Adrenal gland (tissue), 9 donors: ENCODE measurements at regions not wholly inside any gene's neighbourhood (a gene's known extent, or its start where the extent isn't known, plus 50 kb on each side); places are given as distances from the start of the nearest gene placed in this dataset.

ENCODE experiments used
- DNase-seq, 7 donors: peaks; one replicate each; pipeline ENCODE4 v3.0.0-alpha.2; 2019 to 2020
- H3K27ac ChIP-seq, 5 donors: fragments of 200-600 bp; sonication (generic) in 4 of 5; 1 replicate in 3 of 5; 2 replicates in 2 of 5; pipeline versions ENCODE4 v1.5.1 to v1.8.0; 2016 to 2020; ENCODE audit warnings: mild to moderate bottlenecking in 1 of 5
- H3K27me3 ChIP-seq: fragments of 200-600 bp; 2 replicates; pipeline ENCODE4 v1.8.0; 2021
- H3K36me3 ChIP-seq, 2 donors: fragments of 200-600 bp; replicated peaks in 1 of 2; 1 replicate in 1 of 2; 2 replicates in 1 of 2; pipeline versions ENCODE4 v1.5.1 to v1.8.0; 2018 to 2022
- H3K4me1 ChIP-seq, 2 donors: fragments of 200-600 bp; replicated peaks in 1 of 2; 1 replicate in 1 of 2; 2 replicates in 1 of 2; pipeline versions ENCODE4 v1.5.1 to v1.8.0; 2018 to 2021
- H3K4me3 ChIP-seq, 4 donors: fragments of 200-600 bp; sonication (generic) in 3 of 4; one replicate each; pipeline ENCODE4 v1.5.1; 2016 to 2018
- H3K9me3 ChIP-seq, 3 donors: fragments of 200-600 bp; sonication (generic) in 1 of 3; replicated peaks in 1 of 3; 1 replicate in 2 of 3; 2 replicates in 1 of 3; pipeline versions ENCODE4 v1.5.1 to v1.8.0; 2016 to 2021
- POLR2A ChIP-seq, 2 donors: fragments of 450-650 bp; IDR thresholded peaks; one replicate each; pipeline ENCODE4 v1.6.1; 2017; ENCODE audit warnings: antibody characterized with exemption in 2 of 2, mild to moderate bottlenecking in 2 of 2, moderate library complexity in 1 of 2
- WGBS, 4 donors: extraction: QIAGEN DNeasy Blood & Tissue Kit in 2 of 4; methylation state at CpG; one replicate each; pipeline versions ENCODE4 v1.1.5 to v1.1.7; 2013 to 2017; 5-methylcytosine and 5-hydroxymethylcytosine counted together
- intact Hi-C, 2 donors: fragments of 100-400 bp; cut with DNase I; formaldehyde crosslinking; loops; one replicate each; pipeline versions ENCODE4 v1.14.1 to v1.15.0; 2022 to 2023
- TF ChIP-seq, protein P1 (sequence below), 6 experiments: fragments of 450-650 bp in 4 of 6; fragments of 200-600 bp in 2 of 6; sonication (generic) in 1 of 6; IDR thresholded peaks; 1 replicate in 5 of 6; 2 replicates in 1 of 6; pipeline versions ENCODE4 v1.5.1 to v1.8.0; 2016 to 2021; ENCODE audit warnings: antibody characterized with exemption in 6 of 6, mild to moderate bottlenecking in 2 of 6, moderate library complexity in 1 of 6
- donor health status: healthy with polysubstance abuse.
- donor health status: Bipolar disorder and iron deficiency.
- donor health status: DM: yes; HTN: yes; CAD: no.
- donor health status: DM: no; HTN: no; CAD: no.
- donor health status: DM: no; HTN: no; CAD: no.

DNA sequence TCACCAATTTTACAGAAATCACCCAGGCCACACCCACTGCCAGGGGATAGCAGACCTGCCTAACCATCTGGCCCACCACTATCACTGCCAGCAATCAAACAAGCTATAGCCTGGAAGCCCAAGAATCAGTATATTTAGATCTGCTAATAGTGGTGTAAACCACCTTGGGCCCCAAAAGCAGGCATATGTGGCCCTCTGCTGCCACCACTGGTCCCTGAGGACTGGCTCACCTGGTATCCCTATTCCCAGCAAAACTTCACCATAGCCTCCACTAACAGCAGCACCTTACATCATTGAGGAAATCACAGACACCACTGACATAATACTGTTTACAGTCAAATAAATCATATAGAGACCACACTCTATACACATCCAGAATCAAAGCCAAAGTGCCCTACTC, 880.4 kb upstream of the MAN1A1 start:
- Histone ChIP-seq H3K36me3 (no peaks in the 10 kb centered on the region), H3K27me3 (no peaks in the 10 kb centered on the region), H3K27ac (no peak overlapping the region), H3K4me3 (no peak overlapping the region), H3K9me3 (no peaks in the 10 kb centered on the region), H3K4me1 (no peaks in the 10 kb centered on the region)
- intact Hi-C loops = no loop called here
- no peak for TF ChIP-seq POLR2A (IDR thresholded peaks at IDR 0.05)
- TF ChIP-seq, protein P1, sequence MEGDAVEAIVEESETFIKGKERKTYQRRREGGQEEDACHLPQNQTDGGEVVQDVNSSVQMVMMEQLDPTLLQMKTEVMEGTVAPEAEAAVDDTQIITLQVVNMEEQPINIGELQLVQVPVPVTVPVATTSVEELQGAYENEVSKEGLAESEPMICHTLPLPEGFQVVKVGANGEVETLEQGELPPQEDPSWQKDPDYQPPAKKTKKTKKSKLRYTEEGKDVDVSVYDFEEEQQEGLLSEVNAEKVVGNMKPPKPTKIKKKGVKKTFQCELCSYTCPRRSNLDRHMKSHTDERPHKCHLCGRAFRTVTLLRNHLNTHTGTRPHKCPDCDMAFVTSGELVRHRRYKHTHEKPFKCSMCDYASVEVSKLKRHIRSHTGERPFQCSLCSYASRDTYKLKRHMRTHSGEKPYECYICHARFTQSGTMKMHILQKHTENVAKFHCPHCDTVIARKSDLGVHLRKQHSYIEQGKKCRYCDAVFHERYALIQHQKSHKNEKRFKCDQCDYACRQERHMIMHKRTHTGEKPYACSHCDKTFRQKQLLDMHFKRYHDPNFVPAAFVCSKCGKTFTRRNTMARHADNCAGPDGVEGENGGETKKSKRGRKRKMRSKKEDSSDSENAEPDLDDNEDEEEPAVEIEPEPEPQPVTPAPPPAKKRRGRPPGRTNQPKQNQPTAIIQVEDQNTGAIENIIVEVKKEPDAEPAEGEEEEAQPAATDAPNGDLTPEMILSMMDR (IDR thresholded peaks at IDR 0.05) = peak in 4 of 6 experiments; percentile 16 to 33 (median 26)
- DNase-seq = peak in 4 of 7 donors; percentile 16 to 25 (median 22)

DNA sequence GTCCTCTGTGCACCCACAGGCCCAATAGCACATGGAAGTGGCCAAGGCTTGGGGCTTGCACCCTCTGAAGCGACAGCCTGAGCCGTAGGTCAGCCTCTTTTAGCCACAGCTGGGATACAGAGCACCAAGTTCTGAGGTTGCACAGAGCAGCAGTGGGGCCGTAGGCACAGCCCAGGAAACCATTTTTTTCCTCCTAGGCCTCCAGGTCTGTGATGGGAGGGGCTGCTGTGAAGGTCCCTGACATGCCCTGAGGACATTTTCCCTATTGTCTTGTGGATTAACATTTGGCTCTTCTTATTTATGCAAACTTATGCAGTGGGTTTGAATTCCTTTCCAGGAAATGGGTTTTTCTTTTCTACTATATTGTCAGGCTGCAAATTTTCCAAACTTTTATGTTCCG, 878.7 kb upstream of the MAN1A1 start:
- Histone ChIP-seq H3K27ac (no peak overlapping the region), H3K4me3 (no peak overlapping the region), H3K9me3 (no peaks in the 10 kb centered on the region), H3K27me3 (no peaks in the 10 kb centered on the region), H3K36me3 (no peaks in the 10 kb centered on the region), H3K4me1 (no peaks in the 10 kb centered on the region)
- 89 to 100% (median 91%) methylated on average over 1 to 4 of the region's 4 CpGs for WGBS, 4 donors
- no peak for TF ChIP-seq POLR2A (IDR thresholded peaks at IDR 0.05)
- TF ChIP-seq, protein P1 (IDR thresholded peaks at IDR 0.05) = no peak
- DNase-seq = no peak
- intact Hi-C loops = no loop called here

DNA sequence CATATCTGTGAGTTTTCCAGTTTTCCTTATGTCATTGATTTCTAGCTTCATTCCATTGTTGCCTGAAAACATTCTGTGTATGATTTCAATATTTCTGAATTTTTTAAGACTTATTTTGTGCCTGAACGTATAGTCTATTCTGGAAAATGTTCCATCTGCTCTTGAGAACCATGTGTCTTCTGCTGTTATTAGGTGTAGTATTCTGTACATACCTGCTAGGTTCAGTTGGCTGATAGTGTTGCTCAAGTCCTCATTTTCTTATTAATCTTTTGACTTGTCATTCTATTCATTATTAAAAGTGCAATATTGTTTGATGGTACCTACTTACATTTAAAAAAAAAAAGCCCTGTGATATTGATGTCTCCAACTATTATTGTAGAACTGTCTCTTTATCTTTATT, 869.8 kb upstream of the MAN1A1 start:
- intact Hi-C loops = no loop called here
- Histone ChIP-seq H3K27ac (no peak overlapping the region), H3K36me3 (no peaks in the 10 kb centered on the region), H3K27me3 (no peaks in the 10 kb centered on the region), H3K4me1 (peaks cover 0 to 5% of the 10 kb centered on the region in 2 donors), H3K4me3 (no peak overlapping the region), H3K9me3 (no peaks in the 10 kb centered on the region)
- DNase-seq = no peak
- TF ChIP-seq POLR2A (IDR thresholded peaks at IDR 0.05) = no peak
- TF ChIP-seq, protein P1 (IDR thresholded peaks at IDR 0.05) = no peak
- 51 to 82% (median 68%) methylated on average over 1 of the region's 1 CpG for WGBS, 4 donors

DNA sequence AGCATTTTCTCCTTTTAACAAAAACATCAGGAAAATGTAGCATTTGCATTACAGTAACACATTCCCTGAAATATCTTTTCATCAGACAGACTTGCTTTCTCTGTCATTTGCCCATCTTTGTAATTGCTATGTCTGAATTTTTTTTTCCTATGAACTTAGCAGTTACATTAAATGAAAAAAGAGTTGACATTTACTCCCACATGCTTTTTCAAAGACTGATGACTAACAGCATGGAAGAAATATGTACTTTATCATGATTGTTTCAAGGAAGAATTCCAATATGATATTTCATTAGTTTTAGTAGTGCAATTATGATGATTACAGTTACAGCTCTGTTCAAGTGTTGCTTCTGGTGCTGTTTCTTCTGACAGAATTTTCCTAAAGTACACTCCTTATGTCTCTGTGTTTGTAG, 864.5 kb upstream of the MAN1A1 start:
- H3K4me3 ChIP-seq = no peak overlapping the region
- intact Hi-C loops = no loop called here
- no peak overlapping the region for H3K27ac ChIP-seq
- no peaks in the 10 kb centered on the region for H3K9me3 ChIP-seq
- H3K36me3 ChIP-seq = no peaks in the 10 kb centered on the region
- TF ChIP-seq POLR2A (IDR thresholded peaks at IDR 0.05) = no peak
- TF ChIP-seq, protein P1 (IDR thresholded peaks at IDR 0.05) = no peak
- H3K27me3 ChIP-seq = no peaks in the 10 kb centered on the region
- no peak for DNase-seq
- peaks cover 0 to 13% of the 10 kb centered on the region in 2 donors for H3K4me1 ChIP-seq
